ENCODE measurements at regions not wholly inside any gene's neighbourhood (a gene's known extent, or its start where the extent isn't known, plus 50 kb on each side); places are given as distances from the start of the nearest gene placed in this dataset.

DNA sequence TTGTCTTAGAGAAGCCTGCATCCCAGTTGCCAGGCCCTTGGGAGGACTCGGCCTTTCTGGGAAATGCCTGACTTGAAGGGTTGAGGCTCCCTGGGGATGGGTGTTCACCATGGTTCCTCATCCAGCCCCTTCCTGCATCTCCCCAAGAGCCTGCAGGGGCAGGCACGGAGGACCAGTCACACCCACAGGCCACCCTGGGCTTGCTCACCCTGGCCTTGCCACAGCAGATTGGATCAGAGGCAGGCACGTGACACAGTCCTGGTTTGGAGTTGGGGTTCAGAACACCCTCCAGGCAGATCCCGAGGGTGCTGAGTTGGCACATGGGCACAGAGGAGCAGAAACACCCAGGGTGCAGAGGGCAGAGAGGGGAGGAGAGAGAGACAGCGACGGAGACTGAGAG, 286.1 kb downstream of the PBX3 start (continued):
- TF ChIP-seq, protein P1, sequence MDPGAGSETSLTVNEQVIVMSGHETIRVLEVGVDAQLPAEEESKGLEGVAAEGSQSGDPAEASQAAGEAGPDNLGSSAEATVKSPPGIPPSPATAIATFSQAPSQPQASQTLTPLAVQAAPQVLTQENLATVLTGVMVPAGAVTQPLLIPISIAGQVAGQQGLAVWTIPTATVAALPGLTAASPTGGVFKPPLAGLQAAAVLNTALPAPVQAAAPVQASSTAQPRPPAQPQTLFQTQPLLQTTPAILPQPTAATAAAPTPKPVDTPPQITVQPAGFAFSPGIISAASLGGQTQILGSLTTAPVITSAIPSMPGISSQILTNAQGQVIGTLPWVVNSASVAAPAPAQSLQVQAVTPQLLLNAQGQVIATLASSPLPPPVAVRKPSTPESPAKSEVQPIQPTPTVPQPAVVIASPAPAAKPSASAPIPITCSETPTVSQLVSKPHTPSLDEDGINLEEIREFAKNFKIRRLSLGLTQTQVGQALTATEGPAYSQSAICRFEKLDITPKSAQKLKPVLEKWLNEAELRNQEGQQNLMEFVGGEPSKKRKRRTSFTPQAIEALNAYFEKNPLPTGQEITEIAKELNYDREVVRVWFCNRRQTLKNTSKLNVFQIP (CRISPR knock-in tag; IDR thresholded peaks at IDR 0.05; ENCODE audit: borderline replicate concordance, low read depth), result no peak
- TF ChIP-seq ZC3H10 (CRISPR knock-in tag; IDR thresholded peaks at IDR 0.05) (no peak), BACH2 (CRISPR knock-in tag; IDR thresholded peaks at IDR 0.05; ENCODE audit: borderline replicate concordance) (no peak), SNAI2 (CRISPR knock-in tag; IDR thresholded peaks at IDR 0.05) (no peak), CSRNP3 (CRISPR knock-in tag; IDR thresholded peaks at IDR 0.05) (no peak), CSDC2 (CRISPR knock-in tag; IDR thresholded peaks at IDR 0.05) (no peak)

- TF ChIP-seq CSRNP3 (CRISPR knock-in tag; IDR thresholded peaks at IDR 0.05) (no peak), CSDC2 (CRISPR knock-in tag; IDR thresholded peaks at IDR 0.05) (no peak), GLIS3 (CRISPR knock-in tag; IDR thresholded peaks at IDR 0.05) (no peak), ISL1 (CRISPR knock-in tag; IDR thresholded peaks at IDR 0.05) (no peak), TOX (CRISPR knock-in tag; IDR thresholded peaks at IDR 0.05; ENCODE audit: borderline replicate concordance) (no peak), ESRRG (CRISPR knock-in tag; IDR thresholded peaks at IDR 0.05) (no peak), RARB (CRISPR knock-in tag; IDR thresholded peaks at IDR 0.05) (no peak), TCF4 (CRISPR knock-in tag; IDR thresholded peaks at IDR 0.05; ENCODE audit: borderline replicate concordance) (no peak), ARNTL (CRISPR knock-in tag; IDR thresholded peaks at IDR 0.05; ENCODE audit: borderline replicate concordance, low read depth) (no peak), ZC3H10 (CRISPR knock-in tag; IDR thresholded peaks at IDR 0.05) (no peak), SNAI2 (CRISPR knock-in tag; IDR thresholded peaks at IDR 0.05) (no peak), PPARA (CRISPR knock-in tag; IDR thresholded peaks at IDR 0.05; ENCODE audit: borderline replicate concordance) (no peak), BACH2 (CRISPR knock-in tag; IDR thresholded peaks at IDR 0.05; ENCODE audit: borderline replicate concordance) (no peak), ZNF8 (CRISPR knock-in tag; IDR thresholded peaks at IDR 0.05) (no peak), ZFP3 (CRISPR knock-in tag; IDR thresholded peaks at IDR 0.05) (no peak)
- TF ChIP-seq, protein P2, sequence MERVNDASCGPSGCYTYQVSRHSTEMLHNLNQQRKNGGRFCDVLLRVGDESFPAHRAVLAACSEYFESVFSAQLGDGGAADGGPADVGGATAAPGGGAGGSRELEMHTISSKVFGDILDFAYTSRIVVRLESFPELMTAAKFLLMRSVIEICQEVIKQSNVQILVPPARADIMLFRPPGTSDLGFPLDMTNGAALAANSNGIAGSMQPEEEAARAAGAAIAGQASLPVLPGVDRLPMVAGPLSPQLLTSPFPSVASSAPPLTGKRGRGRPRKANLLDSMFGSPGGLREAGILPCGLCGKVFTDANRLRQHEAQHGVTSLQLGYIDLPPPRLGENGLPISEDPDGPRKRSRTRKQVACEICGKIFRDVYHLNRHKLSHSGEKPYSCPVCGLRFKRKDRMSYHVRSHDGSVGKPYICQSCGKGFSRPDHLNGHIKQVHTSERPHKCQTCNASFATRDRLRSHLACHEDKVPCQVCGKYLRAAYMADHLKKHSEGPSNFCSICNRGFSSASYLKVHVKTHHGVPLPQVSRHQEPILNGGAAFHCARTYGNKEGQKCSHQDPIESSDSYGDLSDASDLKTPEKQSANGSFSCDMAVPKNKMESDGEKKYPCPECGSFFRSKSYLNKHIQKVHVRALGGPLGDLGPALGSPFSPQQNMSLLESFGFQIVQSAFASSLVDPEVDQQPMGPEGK (CRISPR knock-in tag; IDR thresholded peaks at IDR 0.05; ENCODE audit: borderline replicate concordance), result no peak
- TF ChIP-seq, protein P3, sequence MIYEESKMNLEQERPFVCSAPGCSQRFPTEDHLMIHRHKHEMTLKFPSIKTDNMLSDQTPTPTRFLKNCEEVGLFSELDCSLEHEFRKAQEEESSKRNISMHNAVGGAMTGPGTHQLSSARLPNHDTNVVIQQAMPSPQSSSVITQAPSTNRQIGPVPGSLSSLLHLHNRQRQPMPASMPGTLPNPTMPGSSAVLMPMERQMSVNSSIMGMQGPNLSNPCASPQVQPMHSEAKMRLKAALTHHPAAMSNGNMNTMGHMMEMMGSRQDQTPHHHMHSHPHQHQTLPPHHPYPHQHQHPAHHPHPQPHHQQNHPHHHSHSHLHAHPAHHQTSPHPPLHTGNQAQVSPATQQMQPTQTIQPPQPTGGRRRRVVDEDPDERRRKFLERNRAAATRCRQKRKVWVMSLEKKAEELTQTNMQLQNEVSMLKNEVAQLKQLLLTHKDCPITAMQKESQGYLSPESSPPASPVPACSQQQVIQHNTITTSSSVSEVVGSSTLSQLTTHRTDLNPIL (CRISPR knock-in tag; IDR thresholded peaks at IDR 0.05; ENCODE audit: low read depth), result no peak
- TF ChIP-seq, protein P1 (CRISPR knock-in tag; IDR thresholded peaks at IDR 0.05; ENCODE audit: borderline replicate concordance, low read depth), result no peak
- TF ChIP-seq, protein P4, sequence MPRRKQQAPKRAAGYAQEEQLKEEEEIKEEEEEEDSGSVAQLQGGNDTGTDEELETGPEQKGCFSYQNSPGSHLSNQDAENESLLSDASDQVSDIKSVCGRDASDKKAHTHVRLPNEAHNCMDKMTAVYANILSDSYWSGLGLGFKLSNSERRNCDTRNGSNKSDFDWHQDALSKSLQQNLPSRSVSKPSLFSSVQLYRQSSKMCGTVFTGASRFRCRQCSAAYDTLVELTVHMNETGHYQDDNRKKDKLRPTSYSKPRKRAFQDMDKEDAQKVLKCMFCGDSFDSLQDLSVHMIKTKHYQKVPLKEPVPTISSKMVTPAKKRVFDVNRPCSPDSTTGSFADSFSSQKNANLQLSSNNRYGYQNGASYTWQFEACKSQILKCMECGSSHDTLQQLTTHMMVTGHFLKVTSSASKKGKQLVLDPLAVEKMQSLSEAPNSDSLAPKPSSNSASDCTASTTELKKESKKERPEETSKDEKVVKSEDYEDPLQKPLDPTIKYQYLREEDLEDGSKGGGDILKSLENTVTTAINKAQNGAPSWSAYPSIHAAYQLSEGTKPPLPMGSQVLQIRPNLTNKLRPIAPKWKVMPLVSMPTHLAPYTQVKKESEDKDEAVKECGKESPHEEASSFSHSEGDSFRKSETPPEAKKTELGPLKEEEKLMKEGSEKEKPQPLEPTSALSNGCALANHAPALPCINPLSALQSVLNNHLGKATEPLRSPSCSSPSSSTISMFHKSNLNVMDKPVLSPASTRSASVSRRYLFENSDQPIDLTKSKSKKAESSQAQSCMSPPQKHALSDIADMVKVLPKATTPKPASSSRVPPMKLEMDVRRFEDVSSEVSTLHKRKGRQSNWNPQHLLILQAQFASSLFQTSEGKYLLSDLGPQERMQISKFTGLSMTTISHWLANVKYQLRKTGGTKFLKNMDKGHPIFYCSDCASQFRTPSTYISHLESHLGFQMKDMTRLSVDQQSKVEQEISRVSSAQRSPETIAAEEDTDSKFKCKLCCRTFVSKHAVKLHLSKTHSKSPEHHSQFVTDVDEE (CRISPR knock-in tag; IDR thresholded peaks at IDR 0.05), result no peak
- no peak for ATAC-seq
Observed at GRCh38 chr9:126033956-126034355, 286.8 kb downstream of the PBX3 start.
